ENCODE measurements at regions not wholly inside any gene's neighbourhood (a gene's known extent, or its start where the extent isn't known, plus 50 kb on each side); places are given as distances from the start of the nearest gene placed in this dataset.

DNA sequence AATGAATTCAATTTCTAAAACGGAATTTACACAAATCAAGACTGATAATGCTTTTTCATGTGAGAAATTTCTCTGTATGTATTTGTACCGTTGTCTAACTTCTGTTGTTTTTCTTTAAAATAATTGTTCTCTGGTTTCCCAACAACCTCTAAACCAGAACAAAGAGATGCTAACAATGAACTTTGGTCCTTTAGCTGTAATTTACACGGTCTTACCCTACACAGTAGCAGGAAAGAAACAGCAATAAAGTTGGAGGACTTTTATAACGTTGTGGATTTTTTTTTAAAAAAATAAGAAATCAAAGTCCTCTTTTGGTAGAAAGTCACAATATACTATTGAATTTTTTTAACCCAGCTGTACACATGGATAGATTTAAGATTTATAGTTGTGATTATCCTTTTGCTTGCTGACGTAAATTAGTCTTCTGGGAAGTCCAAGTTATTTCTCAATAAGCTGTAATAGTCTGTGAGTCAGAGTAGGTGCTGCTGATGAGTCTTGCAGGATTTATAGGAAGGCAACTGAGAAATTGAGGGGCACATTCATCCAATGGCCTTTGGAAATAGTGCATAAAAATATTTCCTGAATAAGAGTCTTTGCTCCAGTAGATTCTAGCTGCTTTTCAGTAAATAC, 76.8 kb upstream of the PCSK1 start:
- no peak overlapping the region for H3K4me3 ChIP-seq (ENCODE audit: control insufficient read depth in 2 of 3, extremely low read depth in 1 of 3, insufficient read depth in 2 of 3, low read depth in 1 of 3, low read length in 3 of 3)
- no peak overlapping the region for H3K27ac ChIP-seq (ENCODE audit: control insufficient read depth, insufficient read depth, low read length)
- H3K36me3 ChIP-seq (ENCODE audit: control insufficient read depth in 2 of 2, extremely low read depth in 1 of 2, insufficient read depth in 2 of 2, low read length in 2 of 2): no peaks in the 10 kb centered on the region
- peaks cover 2% of the 10 kb centered on the region for H3K27me3 ChIP-seq (ENCODE audit: control insufficient read depth, extremely low read depth, insufficient read depth, low read length)
- dilution Hi-C loops (cut with MboI; ENCODE audit: extremely low pct_ligation_motif_present, low sequenced_read_pairs): no loop called here
- H3K9me3 ChIP-seq (ENCODE audit: control insufficient read depth, low read depth, low read length): no peaks in the 10 kb centered on the region
- H4K20me1 ChIP-seq (ENCODE audit: control insufficient read depth, extremely low read depth, insufficient read depth, low read length): no peaks in the 10 kb centered on the region
- no peak overlapping the region for H3K9ac ChIP-seq (ENCODE audit: control insufficient read depth, extremely low read depth, insufficient read depth, low read length)
- H3K4me2 ChIP-seq (ENCODE audit: control insufficient read depth, extremely low read depth, insufficient read depth, low read depth, low read length): no peak overlapping the region
- DNase-seq (ENCODE audit: low read depth, low spot score): no peak
- no peaks in the 10 kb centered on the region for H3K79me2 ChIP-seq (ENCODE audit: control insufficient read depth, insufficient read depth, low read length)
- no peaks in the 10 kb centered on the region for H3K4me1 ChIP-seq (ENCODE audit: control insufficient read depth, extremely low read depth, insufficient read depth, low read length)
- no peaks in the 10 kb centered on the region for H3K9me1 ChIP-seq (ENCODE audit: control insufficient read depth, extremely low read depth, insufficient read depth, low read length)
- FAIRE-seq: no peak
- TF ChIP-seq, protein P1, sequence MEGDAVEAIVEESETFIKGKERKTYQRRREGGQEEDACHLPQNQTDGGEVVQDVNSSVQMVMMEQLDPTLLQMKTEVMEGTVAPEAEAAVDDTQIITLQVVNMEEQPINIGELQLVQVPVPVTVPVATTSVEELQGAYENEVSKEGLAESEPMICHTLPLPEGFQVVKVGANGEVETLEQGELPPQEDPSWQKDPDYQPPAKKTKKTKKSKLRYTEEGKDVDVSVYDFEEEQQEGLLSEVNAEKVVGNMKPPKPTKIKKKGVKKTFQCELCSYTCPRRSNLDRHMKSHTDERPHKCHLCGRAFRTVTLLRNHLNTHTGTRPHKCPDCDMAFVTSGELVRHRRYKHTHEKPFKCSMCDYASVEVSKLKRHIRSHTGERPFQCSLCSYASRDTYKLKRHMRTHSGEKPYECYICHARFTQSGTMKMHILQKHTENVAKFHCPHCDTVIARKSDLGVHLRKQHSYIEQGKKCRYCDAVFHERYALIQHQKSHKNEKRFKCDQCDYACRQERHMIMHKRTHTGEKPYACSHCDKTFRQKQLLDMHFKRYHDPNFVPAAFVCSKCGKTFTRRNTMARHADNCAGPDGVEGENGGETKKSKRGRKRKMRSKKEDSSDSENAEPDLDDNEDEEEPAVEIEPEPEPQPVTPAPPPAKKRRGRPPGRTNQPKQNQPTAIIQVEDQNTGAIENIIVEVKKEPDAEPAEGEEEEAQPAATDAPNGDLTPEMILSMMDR (optimal IDR thresholded peaks at IDR 0.05 in 1 of 3, IDR thresholded peaks at IDR 0.05 in 1 of 3, conservative IDR thresholded peaks at IDR 0.05 in 1 of 3; ENCODE audit: extremely low read depth in 1 of 3, insufficient read depth in 2 of 3, low read length in 3 of 3): no peak
- TF ChIP-seq EZH2 (IDR thresholded peaks at IDR 0.05; ENCODE audit: low read length): no peak
- no peak overlapping the region for H2AFZ ChIP-seq (ENCODE audit: control insufficient read depth, low read length)

DNA sequence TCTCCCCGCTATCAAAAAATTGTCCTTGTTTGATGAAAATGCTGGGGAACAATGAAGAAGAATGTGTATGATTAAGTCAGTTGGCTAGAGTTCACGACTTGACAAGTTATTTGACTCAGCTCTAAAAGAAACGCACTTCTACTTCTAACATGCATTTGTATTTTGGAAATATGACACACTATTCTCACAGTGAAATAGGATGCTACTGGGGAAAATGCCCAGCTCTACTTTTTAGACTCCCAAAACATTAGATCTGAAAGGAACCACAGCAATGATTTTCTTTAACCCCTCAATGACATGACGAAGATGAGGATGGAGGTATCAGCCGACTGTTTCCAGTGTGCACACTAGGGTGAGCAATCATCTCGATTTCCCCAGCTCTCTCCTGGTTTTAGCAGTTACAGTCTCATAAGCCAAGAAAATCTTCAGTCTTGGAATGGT, 83.6 kb upstream of the PCSK1 start:
- Histone ChIP-seq H3K27ac (ENCODE audit: control insufficient read depth, insufficient read depth, low read length) (no peak overlapping the region), H3K9me1 (ENCODE audit: control insufficient read depth, extremely low read depth, insufficient read depth, low read length) (no peaks in the 10 kb centered on the region), H3K4me3 (ENCODE audit: control insufficient read depth in 2 of 3, extremely low read depth in 1 of 3, insufficient read depth in 2 of 3, low read depth in 1 of 3, low read length in 3 of 3) (no peak overlapping the region), H3K79me2 (ENCODE audit: control insufficient read depth, insufficient read depth, low read length) (no peaks in the 10 kb centered on the region), H3K9ac (ENCODE audit: control insufficient read depth, extremely low read depth, insufficient read depth, low read length) (no peak overlapping the region), H4K20me1 (ENCODE audit: control insufficient read depth, extremely low read depth, insufficient read depth, low read length) (no peaks in the 10 kb centered on the region), H3K4me2 (ENCODE audit: control insufficient read depth, extremely low read depth, insufficient read depth, low read depth, low read length) (no peak overlapping the region), H3K27me3 (ENCODE audit: control insufficient read depth, extremely low read depth, insufficient read depth, low read length) (peaks cover 2% of the 10 kb centered on the region), H3K36me3 (ENCODE audit: control insufficient read depth in 2 of 2, extremely low read depth in 1 of 2, insufficient read depth in 2 of 2, low read length in 2 of 2) (no peaks in the 10 kb centered on the region), H3K9me3 (ENCODE audit: control insufficient read depth, low read depth, low read length) (no peaks in the 10 kb centered on the region), H2AFZ (ENCODE audit: control insufficient read depth, low read length) (no peak overlapping the region), H3K4me1 (ENCODE audit: control insufficient read depth, extremely low read depth, insufficient read depth, low read length) (no peaks in the 10 kb centered on the region)
- DNase-seq (ENCODE audit: low read depth, low spot score) (no peak), FAIRE-seq (no peak)
- no peak for TF ChIP-seq EZH2 (IDR thresholded peaks at IDR 0.05; ENCODE audit: low read length)
- TF ChIP-seq, protein P1 (optimal IDR thresholded peaks at IDR 0.05 in 1 of 3, IDR thresholded peaks at IDR 0.05 in 1 of 3, conservative IDR thresholded peaks at IDR 0.05 in 1 of 3; ENCODE audit: extremely low read depth in 1 of 3, insufficient read depth in 2 of 3, low read length in 3 of 3): no peak
- dilution Hi-C loops (cut with MboI; ENCODE audit: extremely low pct_ligation_motif_present, low sequenced_read_pairs): no loop called here

All from keratinocyte (primary cell).